ENCODE measurements at regions not wholly inside any gene's neighbourhood (a gene's known extent, or its start where the extent isn't known, plus 50 kb on each side); places are given as distances from the start of the nearest gene placed in this dataset.
"Not testable (repeated sequence)": the region's sequence is repeated elsewhere in the genome, so short reads cannot be mapped to it uniquely, and the experiment has no call there.

DNA sequence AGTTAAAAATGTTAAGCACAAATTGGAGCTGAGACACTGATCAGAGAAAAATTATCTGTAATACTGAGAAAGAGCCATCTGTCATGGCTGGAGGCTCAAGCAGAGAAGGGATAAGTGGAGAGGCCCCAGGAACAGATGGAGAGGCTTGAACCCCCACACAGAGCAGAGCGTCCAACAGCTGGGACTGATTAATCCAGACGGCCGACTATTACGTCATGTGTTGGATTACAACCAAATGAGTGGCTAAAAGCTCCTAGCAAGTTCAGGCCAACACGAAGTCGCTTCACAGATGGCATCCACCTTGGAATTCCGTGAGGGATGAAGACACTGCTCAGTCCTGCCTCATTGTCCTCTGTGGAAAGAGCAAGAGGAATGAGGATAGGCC lies 57.7 kb upstream of the ATXN3L start:
- no peak for TF ChIP-seq CTCF (IDR thresholded peaks at IDR 0.05; ENCODE audit: insufficient read depth, low read depth, low read length)
- H3K4me3 ChIP-seq (ENCODE audit: low read depth, low read length): no peak overlapping the region
- DNase-seq (ENCODE audit: low read depth): peak; percentile 93

- H3K4me3 ChIP-seq (ENCODE audit: low read depth, low read length): no peak overlapping the region
- no peak for TF ChIP-seq CTCF (IDR thresholded peaks at IDR 0.05; ENCODE audit: insufficient read depth, low read depth, low read length)
- peak; percentile 97 for DNase-seq (ENCODE audit: low read depth)
Measured at GRCh38 chrX:13376857-13377549, 57.1 kb upstream of the ATXN3L start.

DNA sequence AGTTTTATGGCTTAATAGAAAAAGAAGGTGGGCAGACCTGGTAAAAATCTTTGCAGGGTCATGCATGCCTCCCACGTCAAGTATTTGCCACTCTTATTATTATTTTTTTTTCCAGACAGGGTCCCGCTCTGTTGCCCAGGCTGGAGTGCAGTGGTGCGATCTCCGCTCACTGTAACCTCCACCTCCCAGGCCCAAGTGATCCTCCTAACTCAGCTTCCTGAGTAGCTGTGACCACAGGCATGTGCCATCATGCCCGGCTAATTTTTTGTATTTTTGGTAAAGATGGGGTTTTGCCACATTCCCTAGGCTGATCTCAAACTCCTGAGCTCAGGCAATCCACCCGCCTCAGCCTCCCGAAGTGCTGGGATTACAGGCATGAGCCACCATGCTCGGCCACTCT lies 55.7 kb upstream of the ATXN3L start:
- not testable (repeated sequence) for H3K4me3 ChIP-seq (ENCODE audit: low read depth, low read length); DNase-seq (ENCODE audit: low read depth)

DNA sequence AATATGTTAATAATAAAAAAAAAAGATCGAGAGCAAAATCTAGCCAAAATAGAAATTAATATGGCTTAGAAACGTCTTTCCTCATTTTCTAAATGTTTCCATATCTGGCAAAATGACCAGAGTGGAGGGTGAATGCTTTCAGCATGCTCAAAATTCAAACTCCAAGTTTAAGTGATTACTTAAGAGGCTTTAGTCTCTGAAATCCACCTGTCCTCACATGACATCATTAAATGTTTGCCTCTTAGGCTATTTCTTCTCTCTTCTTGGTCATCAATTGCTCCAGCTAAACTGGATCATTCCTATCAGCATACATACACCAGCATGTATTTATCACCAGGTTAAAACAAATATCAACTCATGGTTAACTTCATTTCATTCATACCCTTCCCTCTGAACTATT lies 54.5 kb upstream of the ATXN3L start:
- TF ChIP-seq CTCF (IDR thresholded peaks at IDR 0.05; ENCODE audit: insufficient read depth, low read depth, low read length): no peak
- no peak for DNase-seq (ENCODE audit: low read depth)
- H3K4me3 ChIP-seq (ENCODE audit: low read depth, low read length): no peak overlapping the region

- peak; percentile 80 for DNase-seq (ENCODE audit: low read depth)
- H3K4me3 ChIP-seq (ENCODE audit: low read depth, low read length): no peak overlapping the region
- TF ChIP-seq CTCF (IDR thresholded peaks at IDR 0.05; ENCODE audit: insufficient read depth, low read depth, low read length): no peak
Measured at GRCh38 chrX:13373431-13374187, 53.8 kb upstream of the ATXN3L start.

GRCh38 chrX:13373027-13373426 lies 53.2 kb upstream of the ATXN3L start:
- no peak overlapping the region for H3K4me3 ChIP-seq (ENCODE audit: low read depth, low read length)
- DNase-seq (ENCODE audit: low read depth): no peak
- TF ChIP-seq CTCF (IDR thresholded peaks at IDR 0.05; ENCODE audit: insufficient read depth, low read depth, low read length): no peak

DNA sequence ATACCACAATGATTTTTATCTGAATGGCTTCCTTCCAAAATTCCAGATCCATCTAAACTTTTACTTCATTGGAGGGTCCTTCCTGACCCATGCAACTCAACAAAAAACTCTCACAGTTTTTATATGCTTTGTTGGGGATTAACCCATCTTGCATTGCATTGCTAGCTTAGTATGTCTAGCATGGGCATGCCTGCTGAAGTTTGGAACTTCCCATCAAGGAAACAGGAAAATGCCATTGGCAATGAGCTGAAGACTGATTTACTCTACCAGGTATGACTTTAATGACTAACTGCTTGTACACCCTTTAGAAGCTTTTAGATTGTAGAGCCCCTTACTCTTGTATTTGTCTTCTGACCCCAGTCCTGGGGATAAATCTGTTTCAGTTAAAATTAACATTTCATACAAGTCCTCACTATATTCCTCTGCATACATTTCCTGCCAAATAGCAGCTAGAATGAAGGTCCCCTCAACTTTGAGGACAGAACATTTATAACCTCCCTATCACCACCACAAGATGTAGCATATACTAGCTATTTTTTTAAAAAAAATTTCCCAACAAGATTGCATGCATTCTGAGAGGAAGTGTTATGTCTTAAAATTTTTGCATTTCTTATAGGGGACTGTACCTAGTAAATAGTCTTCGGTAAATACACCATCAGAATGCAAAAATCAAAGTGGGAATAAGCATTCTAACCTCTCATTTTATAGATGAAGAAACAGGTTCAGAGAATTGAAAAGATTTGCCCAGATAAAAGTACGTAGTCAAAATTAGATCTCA lies 52.5 kb upstream of the ATXN3L start:
- DNase-seq (ENCODE audit: low read depth): peak; percentile 26
- no peak for TF ChIP-seq CTCF (IDR thresholded peaks at IDR 0.05; ENCODE audit: insufficient read depth, low read depth, low read length)
- no peak overlapping the region for H3K4me3 ChIP-seq (ENCODE audit: low read depth, low read length)

Measured in fibroblast of villous mesenchyme (primary cell).